Gastroesophageal sphincter (tissue), 3 donors: ENCODE measurements at regions not wholly inside any gene's neighbourhood (a gene's known extent, or its start where the extent isn't known, plus 50 kb on each side); places are given as distances from the start of the nearest gene placed in this dataset.

Experiments used
- CTCF ChIP-seq, 4 experiments: fragments of 200-600 bp in 2 of 4; fragments of 450-650 bp in 2 of 4; sonication (generic) in 1 of 4; IDR thresholded peaks; one replicate each; pipeline ENCODE4 v1.5.1; 2017 to 2019; ENCODE audit warnings: antibody characterized with exemption in 4 of 4, mild to moderate bottlenecking in 2 of 4, moderate library complexity in 2 of 4
- EP300 ChIP-seq: sonication (generic); formaldehyde crosslinking; IDR thresholded peaks from one replicate; pipeline ENCODE4 v1.6.1; 2017; ENCODE audit warnings: antibody characterized with exemption, mild to moderate bottlenecking
- POLR2A ChIP-seq, 2 donors: fragments of 450-650 bp; IDR thresholded peaks; one replicate each; pipeline ENCODE4 v1.6.1; 2017; ENCODE audit warnings: antibody characterized with exemption in 2 of 2, mild to moderate bottlenecking in 2 of 2, moderate library complexity in 1 of 2
- POLR2AphosphoS5 ChIP-seq: sonication (generic); formaldehyde crosslinking; IDR thresholded peaks from one replicate; pipeline ENCODE4 v1.6.1; 2017; ENCODE audit warnings: antibody characterized with exemption

DNA sequence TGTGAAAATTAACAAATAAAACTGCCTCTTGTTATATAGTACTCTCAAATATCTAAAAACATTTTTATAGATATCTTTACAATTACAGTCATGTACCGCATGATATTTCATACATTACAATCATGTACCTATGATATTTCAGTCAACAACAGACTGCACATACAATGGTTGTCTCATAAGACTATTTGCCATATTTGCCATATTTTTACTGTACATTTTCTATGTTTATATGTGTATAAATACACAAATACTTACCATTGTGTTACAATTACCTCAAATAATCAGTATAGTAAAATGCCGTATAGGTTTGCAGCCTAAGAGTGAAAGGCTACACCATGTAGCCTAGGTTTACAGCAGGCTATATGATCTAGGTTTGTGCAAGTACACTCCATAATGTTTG, 336.0 kb upstream of the PCDH15 start:
- TF ChIP-seq POLR2A (IDR thresholded peaks at IDR 0.05) (no peak), CTCF (IDR thresholded peaks at IDR 0.05) (no peak), EP300 (no peak), POLR2AphosphoS5 (no peak)
